HEK293 (cell line): ENCODE measurements at regions not wholly inside any gene's neighbourhood (a gene's known extent, or its start where the extent isn't known, plus 50 kb on each side); places are given as distances from the start of the nearest gene placed in this dataset.

Experiments
- CTCF ChIA-PET: fragments of 350-600 bp; formaldehyde crosslinking; extraction: SDS; loops from one replicate; lab custom pipeline; 2021; ENCODE audit warnings: antibody characterized with exemption; lab: Yijun Ruan, JAX
- POLR2A ChIA-PET: fragments of 300-600 bp; formaldehyde crosslinking; extraction: SDS; loops from one replicate; lab custom pipeline; 2020; ENCODE audit warnings: antibody characterized with exemption, inconsistent platforms; lab: Yijun Ruan, JAX
- H3K27ac ChIP-seq: fragments of 200-500 bp; sonication (Bioruptor generic); 2 replicates; pipeline ENCODE4 v1.5.1; 2014; ENCODE audit warnings: low read depth, low read length, control low read depth, inconsistent platforms; ENCODE audit errors: extremely low read depth
- H3K36me3 ChIP-seq, 2 experiments: fragments of 200-500 bp in 1 of 2; sonication (Bioruptor generic) in 1 of 2; 1 replicate in 1 of 2; 2 replicates in 1 of 2; pipeline ENCODE4 v1.5.1; 2014 to 2017; ENCODE audit warnings: inconsistent platforms in 2 of 2, low read length in 2 of 2; ENCODE audit not compliant: control insufficient read depth in 2 of 2, insufficient read depth in 1 of 2
- H3K4me1 ChIP-seq: fragments of 200-500 bp; sonication (Bioruptor generic); 2 replicates; pipeline ENCODE4 v1.5.1; 2014; ENCODE audit warnings: mild to moderate bottlenecking, low read length, inconsistent platforms; ENCODE audit not compliant: control insufficient read depth, insufficient read depth
- H3K4me3 ChIP-seq: 2 replicates; pipeline ENCODE4 v1.5.1; 2011; ENCODE audit warnings: low read depth, mild to moderate bottlenecking, control low read depth, low read length, moderate library complexity
- H3K9me3 ChIP-seq: fragments of 200-500 bp; sonication (Bioruptor generic); 2 replicates; pipeline ENCODE4 v1.5.1; 2014; ENCODE audit warnings: low read depth, low read length, inconsistent platforms; ENCODE audit not compliant: control insufficient read depth, insufficient read depth
- BCL11B ChIP-seq: fragments of 450-650 bp; formaldehyde crosslinking; IDR thresholded peaks from 2 replicates; pipeline ENCODE4 v1.5.1; 2016; ENCODE audit warnings: low read depth, missing biosample characterization, missing genetic modification characterization
- FEZF1 ChIP-seq: fragments of 450-650 bp; formaldehyde crosslinking; IDR thresholded peaks from 2 replicates; pipeline ENCODE4 v1.5.1; 2016; ENCODE audit warnings: missing biosample characterization, missing genetic modification characterization
- HOXA7 ChIP-seq: sonication (generic); formaldehyde crosslinking; IDR thresholded peaks from 2 replicates; pipeline ENCODE4 v1.8.1; 2022; ENCODE audit warnings: missing genetic modification reagents, borderline replicate concordance
- KLF7 ChIP-seq: fragments of 450-650 bp; formaldehyde crosslinking; IDR thresholded peaks from 2 replicates; pipeline ENCODE4 v1.5.1; 2016; ENCODE audit warnings: missing biosample characterization, missing genetic modification characterization, borderline replicate concordance
- SETDB1 ChIP-seq: IDR thresholded peaks from one replicate; pipeline ENCODE4 v1.6.1; 2017; ENCODE audit warnings: mild to moderate bottlenecking, low read length, moderate library complexity, mixed read lengths; ENCODE audit not compliant: insufficient read length
- TCF7L2 ChIP-seq: IDR thresholded peaks from 2 replicates; pipeline ENCODE4 v1.6.1; 2011; ENCODE audit warnings: low read depth, mild to moderate bottlenecking, inconsistent platforms, low read length, moderate library complexity, borderline replicate concordance
- ZBTB7A ChIP-seq: fragments of 450-650 bp; formaldehyde crosslinking; IDR thresholded peaks from 2 replicates; pipeline ENCODE4 v1.5.1; 2016; ENCODE audit warnings: low read depth, missing biosample characterization, missing genetic modification characterization
- ZBTB8A ChIP-seq: fragments of 450-650 bp; formaldehyde crosslinking; IDR thresholded peaks from 2 replicates; pipeline ENCODE4 v1.5.1; 2016; ENCODE audit warnings: missing biosample characterization, missing genetic modification characterization
- ZNF157 ChIP-seq: fragments of 450-650 bp; formaldehyde crosslinking; IDR thresholded peaks from 2 replicates; pipeline ENCODE4 v1.5.1; 2016; ENCODE audit warnings: missing biosample characterization, missing genetic modification characterization
- ZNF274 ChIP-seq, 2 experiments: fragments of 200-500 bp in 1 of 2; fragments of 450-650 bp in 1 of 2; sonication (Bioruptor generic) in 1 of 2; formaldehyde crosslinking in 1 of 2; IDR thresholded peaks; 2 replicates each; pipeline versions ENCODE4 v1.5.1 to v1.6.1; 2014 to 2016; ENCODE audit warnings: borderline replicate concordance in 1 of 2, inconsistent platforms in 1 of 2, low read length in 1 of 2, missing biosample characterization in 1 of 2, missing genetic modification characterization in 1 of 2
- ZNF324 ChIP-seq: fragments of 450-650 bp; formaldehyde crosslinking; IDR thresholded peaks from 2 replicates; pipeline ENCODE4 v1.5.1; 2016; ENCODE audit warnings: missing biosample characterization, missing genetic modification characterization
- ZNF366 ChIP-seq: fragments of 450-650 bp; formaldehyde crosslinking; conservative IDR thresholded peaks from 2 replicates; pipeline ENCODE4 v1.5.1; 2016; ENCODE audit warnings: missing biosample characterization, missing genetic modification characterization
- ZNF394 ChIP-seq: fragments of 450-650 bp; formaldehyde crosslinking; IDR thresholded peaks from 2 replicates; pipeline ENCODE4 v1.5.1; 2016; ENCODE audit warnings: missing biosample characterization, missing genetic modification characterization, mild to moderate bottlenecking, moderate library complexity, borderline replicate concordance
- ZNF416 ChIP-seq: fragments of 450-650 bp; formaldehyde crosslinking; IDR thresholded peaks from 2 replicates; pipeline ENCODE4 v1.5.1; 2016; ENCODE audit warnings: missing biosample characterization, missing genetic modification characterization
- ZNF558 ChIP-seq: fragments of 450-650 bp; formaldehyde crosslinking; IDR thresholded peaks from 2 replicates; pipeline ENCODE4 v1.5.1; 2016; ENCODE audit warnings: missing biosample characterization, missing genetic modification characterization
- ZNF660 ChIP-seq: fragments of 450-650 bp; IDR thresholded peaks from 2 replicates; pipeline ENCODE4 v1.5.1; 2018; ENCODE audit warnings: missing biosample characterization, mild to moderate bottlenecking, missing genetic modification characterization
- ZNF747 ChIP-seq: fragments of 450-650 bp; formaldehyde crosslinking; IDR thresholded peaks from 2 replicates; pipeline ENCODE4 v1.5.1; 2016; ENCODE audit warnings: missing biosample characterization, missing genetic modification characterization
- ZXDB ChIP-seq: fragments of 450-650 bp; formaldehyde crosslinking; IDR thresholded peaks from 2 replicates; pipeline ENCODE4 v1.5.1; 2016; ENCODE audit warnings: missing biosample characterization, missing genetic modification characterization
- TF ChIP-seq, protein P1 (sequence below): fragments of 450-650 bp; formaldehyde crosslinking; IDR thresholded peaks from 2 replicates; pipeline ENCODE4 v1.5.1; 2016; ENCODE audit warnings: missing biosample characterization, missing genetic modification characterization
- TF ChIP-seq, protein P2 (sequence below): fragments of 450-650 bp; formaldehyde crosslinking; IDR thresholded peaks from 2 replicates; pipeline ENCODE4 v1.5.1; 2016; ENCODE audit warnings: missing biosample characterization, missing genetic modification characterization

DNA sequence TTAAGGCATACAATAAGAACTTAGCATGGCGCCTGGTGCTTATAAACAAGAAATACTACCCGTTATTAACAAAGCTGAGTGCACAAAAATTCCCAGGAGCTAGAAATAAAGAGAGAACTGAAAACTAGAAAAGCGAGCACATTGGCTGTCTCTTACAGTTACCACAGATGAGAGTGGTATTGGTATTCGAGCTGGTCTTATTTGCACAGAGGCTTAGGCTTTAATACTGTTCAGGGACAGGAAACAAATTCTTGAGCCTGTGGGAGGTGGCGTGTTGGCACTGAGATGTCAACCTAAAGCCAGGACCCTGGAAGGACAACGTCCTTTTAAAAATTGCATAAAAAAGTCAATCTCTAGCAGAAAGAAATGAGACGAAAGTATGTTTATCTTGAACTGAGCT is 67.3 kb upstream of the IGFBP2 start:
- POLR2A ChIA-PET: interaction anchor here (0.8 kb wide), 1 partner anchor 68 kb away, joined by 3 read pairs; the partner anchor contains the start of gene RPL37A
- H3K27ac ChIP-seq: no peak overlapping the region
- H3K4me3 ChIP-seq: no peak overlapping the region
- CTCF ChIA-PET: interaction anchor here (0.6 to 1.5 kb wide), 3 partner anchors 47 to 194 kb away, joined by 4 to 5 read pairs (median 5); partner anchors contain the start of gene MARCHF4
- TF ChIP-seq ZNF416 (tag by site-specific recombination) (no peak), ZNF558 (tag by site-specific recombination) (no peak), BCL11B (tag by site-specific recombination) (no peak), ZNF394 (tag by site-specific recombination) (no peak), ZBTB8A (tag by site-specific recombination) (no peak), ZNF324 (tag by site-specific recombination) (no peak), ZNF660 (no peak), FEZF1 (tag by site-specific recombination) (no peak), TCF7L2 (no peak), ZXDB (tag by site-specific recombination) (no peak), SETDB1 (no peak), ZNF274 (IDR thresholded peaks at IDR 0.05; ENCODE audit: low read length) (no peak), ZNF274 (tag by site-specific recombination; IDR thresholded peaks at IDR 0.05; ENCODE audit: borderline replicate concordance) (no peak), ZNF747 (no peak), HOXA7 (CRISPR knock-in tag) (no peak), ZNF366 (no peak), KLF7 (no peak), ZBTB7A (no peak), ZNF157 (no peak)
- TF ChIP-seq, all 188 proteins: peak for 0
- Histone ChIP-seq H3K36me3 (no peaks in the 10 kb centered on the region), H3K4me1 (no peaks in the 10 kb centered on the region), H3K9me3 (no peaks in the 10 kb centered on the region)

DNA sequence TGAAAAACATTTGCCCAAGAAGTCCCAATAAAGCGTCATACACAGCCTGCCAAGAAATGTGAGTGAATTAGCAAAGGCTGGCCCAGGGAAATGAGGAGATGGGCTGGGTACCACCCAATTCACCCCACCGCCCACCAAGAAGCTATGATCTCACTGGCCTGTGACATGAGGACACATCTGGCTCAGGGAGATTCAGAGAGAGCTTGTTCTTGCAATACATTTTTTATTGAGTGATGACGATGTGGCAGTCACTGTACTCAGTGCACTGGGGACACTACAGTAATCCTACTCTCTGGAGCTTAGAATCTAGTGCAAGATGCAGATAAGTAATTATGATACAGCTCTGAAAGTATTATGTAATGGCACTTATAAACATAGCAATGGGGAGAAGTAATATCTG is 64.6 kb upstream of the IGFBP2 start:
- Histone ChIP-seq H3K4me1 (no peaks in the 10 kb centered on the region), H3K36me3 (no peaks in the 10 kb centered on the region), H3K27ac (no peak overlapping the region), H3K4me3 (no peak overlapping the region), H3K9me3 (no peaks in the 10 kb centered on the region)
- TF ChIP-seq, protein P1, sequence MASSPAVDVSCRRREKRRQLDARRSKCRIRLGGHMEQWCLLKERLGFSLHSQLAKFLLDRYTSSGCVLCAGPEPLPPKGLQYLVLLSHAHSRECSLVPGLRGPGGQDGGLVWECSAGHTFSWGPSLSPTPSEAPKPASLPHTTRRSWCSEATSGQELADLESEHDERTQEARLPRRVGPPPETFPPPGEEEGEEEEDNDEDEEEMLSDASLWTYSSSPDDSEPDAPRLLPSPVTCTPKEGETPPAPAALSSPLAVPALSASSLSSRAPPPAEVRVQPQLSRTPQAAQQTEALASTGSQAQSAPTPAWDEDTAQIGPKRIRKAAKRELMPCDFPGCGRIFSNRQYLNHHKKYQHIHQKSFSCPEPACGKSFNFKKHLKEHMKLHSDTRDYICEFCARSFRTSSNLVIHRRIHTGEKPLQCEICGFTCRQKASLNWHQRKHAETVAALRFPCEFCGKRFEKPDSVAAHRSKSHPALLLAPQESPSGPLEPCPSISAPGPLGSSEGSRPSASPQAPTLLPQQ (tag by site-specific recombination): no peak
- TF ChIP-seq, protein P2, sequence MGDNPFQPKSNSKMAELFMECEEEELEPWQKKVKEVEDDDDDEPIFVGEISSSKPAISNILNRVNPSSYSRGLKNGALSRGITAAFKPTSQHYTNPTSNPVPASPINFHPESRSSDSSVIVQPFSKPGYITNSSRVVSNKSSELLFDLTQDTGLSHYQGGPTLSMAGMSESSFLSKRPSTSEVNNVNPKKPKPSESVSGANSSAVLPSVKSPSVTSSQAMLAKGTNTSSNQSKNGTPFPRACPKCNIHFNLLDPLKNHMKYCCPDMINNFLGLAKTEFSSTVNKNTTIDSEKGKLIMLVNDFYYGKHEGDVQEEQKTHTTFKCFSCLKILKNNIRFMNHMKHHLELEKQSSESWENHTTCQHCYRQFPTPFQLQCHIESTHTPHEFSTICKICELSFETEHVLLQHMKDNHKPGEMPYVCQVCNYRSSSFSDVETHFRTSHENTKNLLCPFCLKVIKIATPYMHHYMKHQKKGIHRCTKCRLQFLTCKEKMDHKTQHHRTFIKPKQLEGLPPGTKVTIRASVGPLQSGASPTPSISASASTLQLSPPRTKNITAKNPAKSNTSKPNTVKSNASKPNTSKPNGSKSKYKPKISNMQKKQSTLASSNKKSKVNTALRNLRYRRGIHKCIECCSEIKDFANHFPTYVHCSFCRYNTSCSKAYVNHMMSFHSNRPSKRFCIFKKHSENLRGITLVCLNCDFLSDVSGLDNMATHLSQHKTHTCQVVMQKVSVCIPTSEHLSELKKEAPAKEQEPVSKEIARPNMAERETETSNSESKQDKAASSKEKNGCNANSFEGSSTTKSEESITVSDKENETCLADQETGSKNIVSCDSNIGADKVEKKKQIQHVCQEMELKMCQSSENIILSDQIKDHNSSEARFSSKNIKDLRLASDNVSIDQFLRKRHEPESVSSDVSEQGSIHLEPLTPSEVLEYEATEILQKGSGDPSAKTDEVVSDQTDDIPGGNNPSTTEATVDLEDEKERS (tag by site-specific recombination): no peak
- ChIA-PET CTCF (interaction anchor here (0.7 kb wide), 1 partner anchor 54 kb away, joined by 8 read pairs; no protein-coding TSS in a partner anchor), POLR2A (no interaction called here)
